ENCODE measurements at regions not wholly inside any gene's neighbourhood (a gene's known extent, or its start where the extent isn't known, plus 50 kb on each side); places are given as distances from the start of the nearest gene placed in this dataset.
"Not testable (repeated sequence)": the region's sequence is repeated elsewhere in the genome, so short reads cannot be mapped to it uniquely, and the experiment has no call there.

GRCh38 chr1:234780531-234781162 lies 170.7 kb upstream of the IRF2BP2 start:
- no peak overlapping the region for H2AFZ ChIP-seq (ENCODE audit: low read depth, low read length)
- H3K36me3 ChIP-seq (ENCODE audit: insufficient read depth, low read length): no peaks in the 10 kb centered on the region
- Mint-ChIP-seq H3K27me3 (ENCODE audit: low read depth, unreplicated experiment) (no peaks in the 10 kb centered on the region), H3K4me1 (ENCODE audit: low read depth, unreplicated experiment) (peaks cover 6% of the 10 kb centered on the region), H3K9me3 (ENCODE audit: unreplicated experiment) (no peaks in the 10 kb centered on the region), H3K4me3 (ENCODE audit: unreplicated experiment) (no peak overlapping the region), H3K36me3 (ENCODE audit: low read depth, unreplicated experiment) (no peaks in the 10 kb centered on the region), H3K27ac (ENCODE audit: unreplicated experiment) (no peak overlapping the region)
- TF ChIP-seq CTCF (IDR thresholded peaks at IDR 0.05; ENCODE audit: insufficient read depth, low read depth, low read length) (no peak), EZH2 (IDR thresholded peaks at IDR 0.05; ENCODE audit: insufficient read depth, low read length) (no peak)
- no peaks in the 10 kb centered on the region for H4K20me1 ChIP-seq (ENCODE audit: insufficient read depth, low read length)
- H3K4me3 ChIP-seq (ENCODE audit: insufficient read depth, low read depth, low read length): no peak overlapping the region
- no peaks in the 10 kb centered on the region for H3K4me1 ChIP-seq (ENCODE audit: insufficient read depth, low read length)
- H3K27ac ChIP-seq (ENCODE audit: low read depth, low read length): no peak overlapping the region
- no peak for DNase-seq (ENCODE audit: low read depth)
- H3K27me3 ChIP-seq (ENCODE audit: insufficient read depth, low read length): peaks cover 50% of the 10 kb centered on the region
- peaks cover 8% of the 10 kb centered on the region for H3K9me3 ChIP-seq (ENCODE audit: insufficient read depth, low read depth, low read length)
- H3K79me2 ChIP-seq (ENCODE audit: insufficient read depth, low read length): no peaks in the 10 kb centered on the region
- FAIRE-seq: no peak
- H3K9ac ChIP-seq (ENCODE audit: low read length): no peak overlapping the region
- H3K4me2 ChIP-seq (ENCODE audit: low read length): no peak overlapping the region

GRCh38 chr1:234780112-234780511 lies 170.1 kb upstream of the IRF2BP2 start:
- Mint-ChIP-seq H3K27me3 (ENCODE audit: low read depth, unreplicated experiment) (no peaks in the 10 kb centered on the region), H3K36me3 (ENCODE audit: low read depth, unreplicated experiment) (no peaks in the 10 kb centered on the region), H3K27ac (ENCODE audit: unreplicated experiment) (no peak overlapping the region), H3K4me1 (ENCODE audit: low read depth, unreplicated experiment) (peaks cover under 1% of the 10 kb centered on the region), H3K9me3 (ENCODE audit: unreplicated experiment) (peaks cover 4% of the 10 kb centered on the region), H3K4me3 (ENCODE audit: unreplicated experiment) (no peak overlapping the region)
- H3K27ac ChIP-seq (ENCODE audit: low read depth, low read length): no peak overlapping the region
- peaks cover 8% of the 10 kb centered on the region for H3K9me3 ChIP-seq (ENCODE audit: insufficient read depth, low read depth, low read length)
- FAIRE-seq: no peak
- no peaks in the 10 kb centered on the region for H3K36me3 ChIP-seq (ENCODE audit: insufficient read depth, low read length)
- H3K4me2 ChIP-seq (ENCODE audit: low read length): no peak overlapping the region
- H3K79me2 ChIP-seq (ENCODE audit: insufficient read depth, low read length): no peaks in the 10 kb centered on the region
- H4K20me1 ChIP-seq (ENCODE audit: insufficient read depth, low read length): no peaks in the 10 kb centered on the region
- H2AFZ ChIP-seq (ENCODE audit: low read depth, low read length): no peak overlapping the region
- H3K4me1 ChIP-seq (ENCODE audit: insufficient read depth, low read length): no peaks in the 10 kb centered on the region
- no peak overlapping the region for H3K4me3 ChIP-seq (ENCODE audit: insufficient read depth, low read depth, low read length)
- H3K27me3 ChIP-seq (ENCODE audit: insufficient read depth, low read length): peaks cover 50% of the 10 kb centered on the region
- DNase-seq (ENCODE audit: low read depth): no peak
- TF ChIP-seq CTCF (IDR thresholded peaks at IDR 0.05; ENCODE audit: insufficient read depth, low read depth, low read length) (no peak), EZH2 (IDR thresholded peaks at IDR 0.05; ENCODE audit: insufficient read depth, low read length) (no peak)
- no peak overlapping the region for H3K9ac ChIP-seq (ENCODE audit: low read length)

GRCh38 chr1:234779600-234779999 lies 169.6 kb upstream of the IRF2BP2 start:
- not testable (repeated sequence) for H3K27ac ChIP-seq (ENCODE audit: low read depth, low read length); H3K9ac ChIP-seq (ENCODE audit: low read length); DNase-seq (ENCODE audit: low read depth); H3K36me3 Mint-ChIP-seq (ENCODE audit: low read depth, unreplicated experiment); H3K4me3 Mint-ChIP-seq (ENCODE audit: unreplicated experiment); H3K79me2 ChIP-seq (ENCODE audit: insufficient read depth, low read length); H3K36me3 ChIP-seq (ENCODE audit: insufficient read depth, low read length); H3K4me2 ChIP-seq (ENCODE audit: low read length); FAIRE-seq; H3K27ac Mint-ChIP-seq (ENCODE audit: unreplicated experiment); H3K4me1 Mint-ChIP-seq (ENCODE audit: low read depth, unreplicated experiment); H2AFZ ChIP-seq (ENCODE audit: low read depth, low read length); H3K27me3 Mint-ChIP-seq (ENCODE audit: low read depth, unreplicated experiment); H3K4me1 ChIP-seq (ENCODE audit: insufficient read depth, low read length); H3K4me3 ChIP-seq (ENCODE audit: insufficient read depth, low read depth, low read length); H3K9me3 Mint-ChIP-seq (ENCODE audit: unreplicated experiment); H4K20me1 ChIP-seq (ENCODE audit: insufficient read depth, low read length); H3K9me3 ChIP-seq (ENCODE audit: insufficient read depth, low read depth, low read length)
- peaks cover 50% of the 10 kb centered on the region for H3K27me3 ChIP-seq (ENCODE audit: insufficient read depth, low read length)

All from astrocyte (in vitro differentiated cells and primary cell).